Stimulated activated CD4-positive, alpha-beta T cell treated with anti-CD3 and anti-CD28 coated beads, Interleukin-4, amount 100 ng/mL, for 48 hours (primary cell): ENCODE measurements at regions not wholly inside any gene's neighbourhood (a gene's known extent, or its start where the extent isn't known, plus 50 kb on each side); places are given as distances from the start of the nearest gene placed in this dataset.
"Not testable (repeated sequence)": the region's sequence is repeated elsewhere in the genome, so short reads cannot be mapped to it uniquely, and the experiment has no call there.

ENCODE experiments used
- DNase-seq, 2 donors: peaks; one replicate each; pipeline ENCODE4 v3.0.0-alpha.2; 2020; ENCODE audit warnings: low read depth in 2 of 2

DNA sequence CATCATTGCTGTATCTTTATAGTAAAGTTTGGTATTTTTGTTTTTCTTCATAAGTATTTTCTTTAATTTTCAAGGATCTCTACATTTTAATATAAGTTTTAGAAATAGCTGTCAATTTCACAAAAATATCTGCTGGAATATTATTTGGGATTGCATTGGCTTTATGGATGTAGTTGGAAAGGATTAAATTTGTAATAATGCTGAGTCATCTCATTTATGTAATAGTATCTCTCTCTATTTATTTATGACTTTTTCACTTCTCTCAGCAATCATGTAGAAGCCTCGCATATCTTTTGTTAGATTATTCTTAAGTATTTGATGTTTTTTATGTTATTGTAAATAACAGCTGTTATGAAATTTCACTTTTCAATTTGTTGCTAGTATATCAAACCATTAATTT lies 223.1 kb upstream of the POGK start:
- no peak for DNase-seq

DNA sequence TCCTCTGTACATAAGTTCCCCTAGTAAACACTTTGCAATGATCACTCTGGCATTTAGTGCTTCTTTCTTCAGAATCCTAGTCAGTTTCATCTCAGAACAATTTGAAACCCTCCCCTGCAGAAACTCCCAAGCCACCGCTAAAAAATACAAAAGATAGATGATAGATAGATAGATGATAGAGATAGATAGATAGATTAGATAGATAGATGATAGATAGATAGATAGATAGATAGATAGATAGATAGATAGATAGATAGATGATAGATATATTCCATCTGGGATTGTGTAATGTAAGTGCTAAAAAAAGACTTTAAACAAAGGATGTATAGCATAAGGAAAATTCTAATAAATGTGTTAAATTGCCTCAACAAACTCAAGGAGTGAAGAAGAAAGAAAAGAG lies 212.6 kb upstream of the POGK start:
- no peak for DNase-seq

DNA sequence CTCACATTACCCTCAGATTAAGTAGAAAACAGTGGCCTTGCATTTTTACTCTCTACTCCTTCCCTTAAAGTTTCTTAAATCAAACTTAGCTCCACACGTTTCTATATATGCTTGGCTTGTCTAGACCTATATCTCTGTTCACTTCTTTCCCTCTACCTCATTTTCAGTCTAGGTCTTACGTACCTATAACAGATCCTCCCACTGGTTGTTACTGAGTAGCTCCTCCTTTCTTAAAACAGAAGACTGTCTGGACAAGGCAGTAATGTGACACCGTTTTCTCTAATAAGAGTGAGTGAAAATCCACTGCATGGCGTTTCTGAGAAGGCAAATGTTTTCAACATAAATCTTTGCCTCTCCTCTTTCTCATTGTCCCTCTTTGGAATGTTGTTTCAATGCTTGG lies 211.7 kb upstream of the POGK start:
- DNase-seq: no peak

DNA sequence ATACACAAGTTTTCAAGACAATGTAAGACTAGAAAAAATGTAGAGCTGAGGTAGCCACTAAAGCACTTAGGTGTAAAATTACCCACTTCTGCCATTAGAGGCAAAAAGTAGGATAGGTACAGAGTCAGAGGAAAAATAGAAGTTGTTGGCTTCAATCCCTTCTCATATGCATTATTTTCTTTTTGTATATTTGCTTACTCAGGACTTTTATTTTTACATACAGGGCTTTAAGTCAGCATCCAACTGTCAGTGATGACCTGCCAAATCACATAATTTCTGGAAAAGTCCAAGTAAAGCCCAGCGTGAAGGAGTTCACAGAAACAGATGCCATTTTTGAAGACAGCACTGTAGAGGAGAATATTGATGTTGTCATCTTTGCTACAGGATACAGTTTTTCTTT lies 211.0 kb upstream of the POGK start:
- DNase-seq: no peak

DNA sequence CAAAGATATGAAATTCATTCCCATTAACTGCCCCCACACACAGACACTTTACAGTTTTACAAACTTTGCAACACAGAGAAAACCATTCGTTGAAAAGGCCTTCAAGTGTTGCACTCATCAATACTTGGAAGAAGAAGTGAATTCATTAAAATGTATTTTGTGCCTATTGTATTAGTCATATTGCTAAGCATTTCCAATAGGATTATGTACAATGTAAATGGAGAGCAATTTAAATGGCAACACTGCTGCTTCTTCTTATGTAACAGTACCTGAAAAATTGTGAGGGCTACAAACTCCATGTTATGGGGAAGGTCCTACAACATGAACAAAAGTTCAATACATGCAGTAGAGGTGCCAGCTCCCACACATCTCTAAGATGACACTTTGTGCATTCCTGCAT lies 209.3 kb upstream of the POGK start:
- DNase-seq: no peak

DNA sequence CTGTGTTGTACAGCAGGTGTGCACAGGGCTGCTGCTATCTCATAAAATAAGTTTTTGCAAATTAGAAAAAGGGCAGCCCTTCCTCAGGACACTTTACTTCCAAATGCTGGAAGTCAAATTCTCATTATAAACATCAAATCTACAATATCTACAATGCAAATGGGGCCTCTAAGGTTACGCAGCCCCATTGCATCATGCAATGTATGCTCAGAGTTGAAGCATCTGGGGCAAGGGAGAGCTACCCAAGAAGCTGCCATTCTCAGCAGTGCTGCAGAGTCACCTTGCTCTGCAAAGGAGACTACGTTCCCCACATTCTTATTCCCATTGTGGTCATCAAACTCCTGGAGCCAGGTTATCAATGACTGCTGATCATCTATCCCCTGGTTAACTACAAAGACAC lies 208.9 kb upstream of the POGK start:
- DNase-seq: no peak

DNA sequence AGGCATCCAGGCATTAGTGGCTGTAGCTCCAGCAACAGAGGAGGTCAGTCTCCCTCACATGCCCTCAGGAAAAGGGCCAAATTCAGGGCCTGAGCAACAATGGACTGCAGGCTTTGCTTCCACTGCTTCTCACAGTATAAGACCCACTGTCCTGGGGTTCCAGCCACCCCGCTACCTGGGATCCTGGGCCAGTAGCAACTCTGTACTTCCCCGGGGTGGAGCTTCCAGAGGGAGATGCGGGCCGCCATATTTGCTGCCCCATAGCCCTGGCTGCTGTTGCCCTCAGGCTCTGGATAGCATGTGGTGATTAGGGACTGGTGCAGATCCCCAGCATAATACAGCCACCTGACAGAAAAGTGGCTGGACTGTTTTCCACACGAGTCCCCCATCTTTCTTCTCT lies 201.1 kb upstream of the POGK start:
- DNase-seq: no peak

DNA sequence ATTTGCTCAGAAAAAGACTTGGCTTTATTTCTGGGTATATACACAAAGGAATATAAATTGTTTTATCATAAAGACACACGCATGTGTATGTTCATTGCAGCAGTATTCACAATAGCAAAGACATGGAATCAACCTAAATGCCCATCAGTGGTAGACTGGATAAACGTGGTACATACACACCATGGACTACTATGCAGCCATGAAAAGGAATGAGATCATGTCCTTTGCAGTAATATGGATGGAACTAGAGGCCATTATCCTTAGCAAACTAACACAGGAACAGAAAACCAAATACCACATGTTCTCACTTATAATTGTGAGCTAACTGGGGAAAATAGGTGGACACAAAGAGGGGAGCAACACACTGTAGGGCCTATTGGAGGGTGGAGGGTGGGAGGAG lies 182.0 kb upstream of the POGK start:
- not testable (repeated sequence) for DNase-seq

DNA sequence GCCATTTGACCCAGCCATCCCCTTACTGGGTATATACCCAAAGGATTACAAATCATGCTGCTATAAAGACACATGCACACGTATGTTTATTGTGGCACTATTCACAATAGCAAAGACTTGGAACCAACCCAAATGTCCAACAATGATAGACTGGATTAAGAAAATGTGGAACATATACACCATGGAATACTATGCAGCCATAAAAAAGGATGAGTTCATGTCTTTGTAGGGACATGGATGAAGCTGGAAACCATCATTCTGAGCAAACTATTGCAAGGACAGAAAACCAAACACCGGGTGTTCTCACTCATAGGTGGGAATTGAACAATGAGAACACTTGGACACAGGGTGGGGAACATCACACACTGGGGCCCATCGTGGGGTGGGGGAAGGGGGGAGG lies 172.5 kb upstream of the POGK start:
- DNase-seq: not testable (repeated sequence)

DNA sequence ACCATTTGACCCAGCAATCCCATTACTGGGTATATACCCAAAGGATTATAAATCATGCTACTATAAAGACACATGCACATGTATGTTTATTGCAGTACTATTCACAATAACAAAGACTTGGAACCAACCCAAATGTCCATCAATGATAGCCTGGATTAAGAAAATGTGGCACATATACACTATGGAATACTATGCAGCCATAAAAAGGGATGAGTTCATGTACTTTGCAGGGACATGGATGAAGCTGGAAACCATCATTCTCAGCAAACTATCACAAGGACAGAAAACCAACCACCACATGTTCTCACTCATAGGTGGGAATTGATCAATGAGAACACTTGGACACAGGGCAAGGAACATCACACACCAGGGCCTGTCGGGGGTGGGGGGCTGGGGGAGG lies 171.7 kb upstream of the POGK start:
- DNase-seq: not testable (repeated sequence)

DNA sequence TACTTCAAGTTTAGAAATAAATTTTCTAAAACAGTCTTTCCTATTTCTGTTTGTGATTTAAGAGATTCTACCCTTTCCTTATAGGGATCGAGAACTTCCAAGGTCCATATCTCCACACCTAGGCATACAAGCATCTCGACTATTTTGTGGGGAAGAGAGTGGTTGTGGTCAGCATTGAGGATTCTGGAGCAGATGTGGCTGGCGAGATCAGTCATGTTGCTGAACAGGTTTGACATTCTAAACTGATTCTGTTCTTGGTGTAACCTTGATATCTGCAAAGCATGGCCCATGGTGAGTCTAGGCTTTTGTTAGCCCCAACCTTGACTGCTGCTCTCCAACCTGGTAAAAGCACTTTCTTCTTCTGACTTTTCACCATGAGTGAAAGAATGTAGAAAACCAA lies 167.6 kb upstream of the POGK start:
- DNase-seq: no peak

DNA sequence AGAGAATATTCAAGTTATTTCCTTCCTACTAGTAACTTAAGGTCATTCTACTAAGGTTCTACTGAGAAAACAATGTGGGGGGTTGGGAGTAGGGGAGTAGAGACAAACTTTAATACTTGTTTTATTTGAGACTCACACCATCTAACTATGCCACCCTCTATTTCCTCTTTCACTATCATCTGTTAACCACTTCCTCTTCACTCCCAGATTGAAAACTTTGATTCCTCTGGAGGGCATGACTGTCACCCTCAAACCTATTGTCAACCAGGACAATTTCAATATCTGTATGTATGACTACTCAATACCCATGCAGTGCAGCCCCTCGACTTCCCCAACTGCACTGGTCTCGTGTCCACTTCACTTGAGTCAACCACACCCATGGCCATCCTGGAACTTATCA lies 165.6 kb upstream of the POGK start:
- no peak for DNase-seq

DNA sequence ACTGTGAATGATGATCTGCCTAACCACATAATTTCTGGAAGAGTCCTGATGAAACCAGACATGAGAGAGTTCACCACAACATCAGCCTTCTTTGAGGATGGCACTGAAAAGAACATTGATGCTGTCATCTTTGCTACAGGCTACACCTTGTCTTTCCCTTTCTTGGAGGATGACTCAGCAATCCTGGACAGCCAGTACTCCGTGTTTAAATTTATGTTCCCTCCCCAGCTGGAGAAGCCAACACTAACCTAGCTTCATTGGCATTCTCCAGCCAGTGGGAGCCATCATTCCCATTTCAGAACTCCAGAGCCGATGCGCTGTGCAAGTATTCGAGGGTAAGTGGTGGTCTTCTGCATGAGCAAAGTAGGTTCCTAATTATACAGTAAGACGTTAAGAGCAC lies 164.1 kb upstream of the POGK start:
- no peak for DNase-seq

DNA sequence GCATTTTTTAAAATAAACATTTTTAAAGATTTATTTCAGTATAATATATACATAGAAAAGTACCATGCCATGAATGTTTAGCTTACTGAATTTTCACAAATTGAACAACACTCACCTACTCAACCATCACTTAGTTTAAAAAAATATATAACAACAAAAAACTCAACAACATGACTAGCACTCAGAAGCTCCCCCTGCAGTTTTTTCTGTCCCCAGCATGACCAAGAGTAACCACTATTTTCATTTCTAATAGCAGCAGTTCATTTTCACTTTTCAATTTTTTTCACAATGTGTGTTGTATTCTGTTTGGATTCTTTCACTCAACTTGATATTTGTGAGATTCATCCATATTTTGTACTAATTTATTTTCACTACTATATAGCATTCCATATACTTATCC lies 162.3 kb upstream of the POGK start:
- DNase-seq: no peak

DNA sequence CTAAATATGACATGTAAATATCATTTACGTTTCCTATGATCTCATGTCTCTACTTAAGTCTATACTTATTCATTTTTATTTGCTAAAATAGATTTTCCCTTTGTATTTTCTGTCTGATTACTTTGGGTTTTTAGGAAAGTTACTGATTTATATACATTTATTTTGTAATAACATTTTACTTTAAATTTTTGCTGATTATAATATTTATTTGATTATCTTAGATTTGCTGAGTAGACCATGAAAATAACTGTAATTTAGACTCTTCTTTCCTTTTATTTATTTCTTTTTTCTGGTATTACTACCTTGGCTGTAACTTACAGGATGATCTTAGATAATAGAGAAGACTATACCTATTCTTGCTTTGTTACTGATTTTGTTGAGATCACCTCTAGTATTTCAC lies 159.9 kb upstream of the POGK start:
- no peak for DNase-seq

DNA sequence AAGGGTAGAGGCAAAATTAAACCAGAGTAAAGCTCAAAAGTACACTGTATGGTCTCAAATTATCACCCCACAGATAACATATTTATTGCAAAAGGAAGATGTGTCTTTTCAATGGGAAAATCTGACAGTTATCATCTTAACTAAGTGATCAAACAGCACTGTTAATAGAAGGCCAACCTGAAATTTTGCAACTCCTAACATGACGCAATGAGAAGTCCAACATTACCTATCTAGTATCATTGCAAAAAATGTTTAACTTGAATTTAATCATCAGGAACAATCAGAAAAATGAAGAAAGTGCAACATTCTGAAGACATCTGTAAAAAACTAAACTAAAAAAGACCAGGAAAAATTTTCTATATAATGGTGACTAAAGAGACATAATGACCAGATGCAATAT lies 156.7 kb upstream of the POGK start:
- DNase-seq: no peak

DNA sequence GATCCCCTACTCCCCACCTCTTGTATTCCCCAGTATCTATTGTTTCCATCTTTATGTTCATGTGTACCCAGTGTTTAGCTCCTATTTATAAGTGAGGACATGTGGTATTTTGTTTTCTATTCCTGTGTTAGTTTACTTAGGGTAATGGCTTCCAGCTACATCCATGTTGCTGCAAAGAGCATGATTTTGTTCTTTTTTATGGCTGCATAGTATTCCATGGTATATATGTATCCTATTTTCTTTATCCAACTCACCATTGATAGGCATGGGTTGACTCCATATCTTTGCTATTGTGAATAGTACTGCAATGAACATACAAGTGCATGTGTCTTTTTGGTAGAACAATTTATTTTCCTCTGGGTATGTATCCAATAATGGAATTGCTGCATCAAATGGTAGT lies 154.6 kb upstream of the POGK start:
- DNase-seq: not testable (repeated sequence)

DNA sequence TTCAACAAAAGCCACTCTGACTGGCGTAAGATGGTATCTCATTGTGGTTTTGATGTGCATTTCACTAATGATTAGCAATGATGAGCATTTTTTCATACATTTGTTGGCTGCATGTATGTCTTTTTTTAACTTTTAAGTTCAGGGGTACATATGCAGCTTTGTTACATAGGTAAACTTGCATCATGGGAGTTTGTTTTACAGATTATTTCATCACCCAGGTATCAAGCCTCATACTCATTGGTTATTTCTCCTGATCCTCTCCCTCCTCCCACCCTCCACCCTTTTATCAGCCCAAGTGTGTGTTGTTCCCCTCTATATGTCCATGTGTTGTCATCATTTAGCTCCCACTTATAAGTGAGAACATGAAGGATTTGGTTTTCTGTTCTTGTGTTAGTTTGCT lies 154.1 kb upstream of the POGK start:
- DNase-seq: no peak

DNA sequence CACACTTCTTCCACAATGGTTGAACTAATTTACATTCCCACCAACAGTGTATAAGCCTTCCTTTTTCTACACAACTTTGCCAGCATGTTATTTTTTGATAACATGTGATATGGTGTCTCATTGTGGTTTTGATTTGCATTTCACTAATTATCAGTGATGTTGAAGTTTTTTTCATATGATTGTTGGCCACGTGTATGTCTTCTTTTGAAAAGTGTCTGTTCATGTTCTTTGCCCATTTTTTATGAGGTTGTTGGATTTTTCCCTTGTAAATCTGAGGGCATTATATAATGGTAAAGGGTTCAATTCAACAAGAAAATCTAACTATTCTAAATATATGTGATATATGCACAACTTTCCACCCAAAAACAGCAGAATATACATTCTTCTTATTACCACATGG lies 153.4 kb upstream of the POGK start:
- not testable (repeated sequence) for DNase-seq

DNA sequence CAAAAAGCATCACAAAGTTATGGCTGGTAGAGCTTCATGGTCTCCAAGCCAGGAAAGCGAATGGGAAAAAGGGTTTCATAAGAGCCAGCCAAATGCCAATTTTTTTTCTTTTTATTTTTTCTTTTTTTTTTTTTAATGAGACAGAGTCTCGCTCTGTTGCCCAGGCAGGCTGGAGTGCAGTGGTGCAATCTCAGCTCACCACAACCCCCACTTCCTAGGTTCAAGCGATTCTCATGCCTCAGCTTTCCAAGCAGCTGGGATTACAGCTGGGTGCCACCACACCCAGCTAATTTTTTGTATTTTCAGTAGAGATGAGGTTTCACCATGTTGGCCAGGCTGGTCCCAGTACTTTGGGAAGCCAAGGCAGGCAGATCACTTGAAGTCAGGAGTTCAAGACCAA lies 148.7 kb upstream of the POGK start:
- DNase-seq: not testable (repeated sequence)

DNA sequence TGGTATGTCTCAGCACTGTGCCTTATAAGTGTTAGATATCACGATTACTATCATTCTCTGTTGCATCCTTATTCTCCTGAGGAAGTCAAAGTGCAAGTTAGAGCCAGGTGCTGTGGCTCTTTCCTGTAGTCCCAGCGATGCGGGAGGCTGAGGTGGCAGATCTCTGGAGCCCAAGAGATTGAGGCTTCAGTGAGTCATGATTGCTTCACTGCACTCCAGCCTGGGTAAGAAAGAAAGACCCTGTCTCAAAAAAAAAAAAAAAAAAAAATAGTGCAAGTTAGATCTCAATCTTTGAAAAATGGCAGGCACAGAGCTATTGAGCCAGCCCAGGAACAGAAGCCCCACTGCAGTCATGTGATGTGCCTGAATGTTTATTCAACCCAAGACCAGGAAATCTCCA lies 147.8 kb upstream of the POGK start:
- DNase-seq: no peak

DNA sequence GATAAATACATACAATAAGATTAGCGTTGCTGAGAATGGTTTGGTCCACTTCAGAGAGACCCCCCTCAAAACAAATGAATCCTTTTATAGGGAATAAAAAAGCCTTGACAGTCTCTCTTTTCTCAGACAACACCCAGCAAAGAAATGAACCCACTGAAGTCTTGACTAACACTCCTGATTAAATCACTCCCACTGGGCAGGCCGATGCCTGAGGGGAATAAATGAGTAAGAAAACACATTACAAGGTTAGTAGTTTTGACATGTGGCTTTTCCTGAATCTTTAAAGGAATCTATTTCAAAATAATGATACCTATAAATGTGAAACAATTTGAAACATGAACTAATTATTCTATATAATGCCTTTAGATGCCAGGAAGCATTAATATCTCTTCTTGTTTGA lies 146.9 kb upstream of the POGK start:
- no peak for DNase-seq

DNA sequence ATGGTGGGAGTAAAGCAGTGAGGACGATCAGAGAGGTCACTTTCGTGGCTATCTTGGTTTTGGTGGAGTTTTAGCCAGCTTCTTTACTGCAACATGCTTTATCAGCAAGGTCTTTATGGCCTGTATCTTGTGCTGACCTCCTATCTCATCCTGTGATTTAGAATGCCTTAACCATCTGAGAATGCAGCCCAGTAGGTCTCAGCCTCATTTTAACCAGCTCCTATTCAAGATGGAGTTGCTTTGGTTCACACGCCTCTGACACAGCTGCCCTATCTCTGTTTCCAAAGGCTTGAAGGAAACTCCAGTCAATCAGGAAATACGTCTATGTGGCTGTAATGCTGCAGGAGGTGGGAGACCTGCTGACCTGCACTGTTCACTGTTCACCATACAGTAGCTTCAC lies 146.1 kb upstream of the POGK start:
- no peak for DNase-seq

DNA sequence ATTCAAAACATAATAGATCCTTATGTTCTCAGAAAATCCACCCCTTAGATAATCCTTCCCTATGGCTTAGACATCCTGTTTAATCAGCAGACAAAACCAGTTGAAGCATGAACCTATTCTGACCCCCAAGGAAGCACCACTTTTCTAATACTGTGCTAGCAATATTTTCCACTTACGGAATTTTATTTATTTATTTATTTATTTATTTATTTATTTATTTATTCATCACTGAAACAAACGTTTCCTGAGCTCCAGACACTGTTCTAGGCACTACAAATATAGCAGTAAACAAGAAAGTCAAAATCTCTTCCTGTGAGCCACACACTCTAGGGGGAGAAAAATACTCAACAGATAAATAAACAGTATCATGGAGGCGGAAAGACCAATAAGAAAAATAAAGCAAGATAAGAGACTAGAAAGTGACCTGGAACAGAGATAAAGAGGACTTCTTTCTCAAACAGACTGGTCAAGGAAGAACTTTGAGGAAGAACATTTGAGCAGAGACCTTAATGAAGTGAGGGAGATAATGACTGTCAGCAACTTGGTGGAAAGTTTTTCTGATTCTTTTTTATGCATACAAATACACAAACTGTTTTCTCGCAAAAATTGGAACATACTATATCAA lies 145.5 kb upstream of the POGK start:
- DNase-seq: no peak

DNA sequence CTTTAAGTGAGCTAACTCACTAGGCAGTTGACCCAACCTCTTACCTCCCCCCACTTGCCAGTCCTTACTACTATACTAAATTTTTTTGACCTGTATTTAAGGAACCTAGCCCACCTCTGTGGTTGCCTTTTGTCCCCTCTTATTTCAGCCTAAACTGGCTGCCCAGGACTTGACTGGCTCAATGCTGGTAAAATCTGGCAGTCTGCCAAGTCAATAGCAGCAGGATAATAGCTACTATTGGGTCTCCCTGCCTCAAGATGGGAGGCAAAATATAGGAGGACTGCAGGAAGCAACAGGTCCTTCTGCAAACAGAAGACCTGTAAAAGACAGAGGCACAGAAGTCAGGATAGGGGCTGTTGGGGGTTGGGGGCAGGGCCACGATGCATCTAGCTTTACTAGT lies 144.2 kb upstream of the POGK start:
- DNase-seq: no peak
